ENCODE measurements at regions not wholly inside any gene's neighbourhood (a gene's known extent, or its start where the extent isn't known, plus 50 kb on each side); places are given as distances from the start of the nearest gene placed in this dataset.
"Not testable (repeated sequence)": the region's sequence is repeated elsewhere in the genome, so short reads cannot be mapped to it uniquely, and the experiment has no call there.

- DNase-seq (ENCODE audit: low read depth) = no peak
Measured at GRCh38 chr2:180291552-180292421, 284.7 kb upstream of the CWC22 start.

- no peak for DNase-seq (ENCODE audit: low read depth)
Measured at GRCh38 chr2:180291060-180291459, 284.0 kb upstream of the CWC22 start.

- DNase-seq (ENCODE audit: low read depth) = no peak
Measured at GRCh38 chr2:180289627-180290026, 282.5 kb upstream of the CWC22 start.

- DNase-seq (ENCODE audit: low read depth) = no peak
Measured at GRCh38 chr2:180279581-180279980, 272.5 kb upstream of the CWC22 start.

- no peak for DNase-seq (ENCODE audit: low read depth)
Measured at GRCh38 chr2:180276733-180277132, 269.6 kb upstream of the CWC22 start.

- no peak for DNase-seq (ENCODE audit: low read depth)
Measured at GRCh38 chr2:180268006-180268405, 260.9 kb upstream of the CWC22 start.

GRCh38 chr2:180261976-180262375 lies 254.9 kb upstream of the CWC22 start:
- no peak for DNase-seq (ENCODE audit: low read depth)

- DNase-seq (ENCODE audit: low read depth) = no peak
Measured at GRCh38 chr2:180258579-180258978, 251.5 kb upstream of the CWC22 start.

- no peak for DNase-seq (ENCODE audit: low read depth)
Measured at GRCh38 chr2:180258041-180258537, 251.0 kb upstream of the CWC22 start.

GRCh38 chr2:180257247-180257646 lies 250.2 kb upstream of the CWC22 start:
- DNase-seq (ENCODE audit: low read depth) = no peak

GRCh38 chr2:180255981-180256380 lies 248.9 kb upstream of the CWC22 start:
- DNase-seq (ENCODE audit: low read depth) = no peak

GRCh38 chr2:180254872-180255271 lies 247.8 kb upstream of the CWC22 start:
- no peak for DNase-seq (ENCODE audit: low read depth)

GRCh38 chr2:180247658-180248057 lies 240.6 kb upstream of the CWC22 start:
- DNase-seq (ENCODE audit: low read depth) = no peak

GRCh38 chr2:180246268-180246667 lies 239.2 kb upstream of the CWC22 start:
- DNase-seq (ENCODE audit: low read depth) = no peak

- DNase-seq (ENCODE audit: low read depth) = no peak
Measured at GRCh38 chr2:180240774-180241173, 233.7 kb upstream of the CWC22 start.

GRCh38 chr2:180238729-180239128 lies 231.6 kb upstream of the CWC22 start:
- DNase-seq (ENCODE audit: low read depth) = no peak

GRCh38 chr2:180236061-180236460 lies 229.0 kb upstream of the CWC22 start:
- DNase-seq (ENCODE audit: low read depth) = not testable (repeated sequence)

GRCh38 chr2:180235506-180235905 lies 228.4 kb upstream of the CWC22 start:
- DNase-seq (ENCODE audit: low read depth) = not testable (repeated sequence)

- DNase-seq (ENCODE audit: low read depth) = not testable (repeated sequence)
Measured at GRCh38 chr2:180234991-180235390, 227.9 kb upstream of the CWC22 start.

- no peak for DNase-seq (ENCODE audit: low read depth)
Measured at GRCh38 chr2:180231015-180231414, 223.9 kb upstream of the CWC22 start.

GRCh38 chr2:180227461-180227860 lies 220.4 kb upstream of the CWC22 start:
- no peak for DNase-seq (ENCODE audit: low read depth)

- DNase-seq (ENCODE audit: low read depth) = no peak
Measured at GRCh38 chr2:180225118-180225517, 218.0 kb upstream of the CWC22 start.

GRCh38 chr2:180222644-180223043 lies 215.5 kb upstream of the CWC22 start:
- no peak for DNase-seq (ENCODE audit: low read depth)

GRCh38 chr2:180219491-180219890 lies 212.4 kb upstream of the CWC22 start:
- DNase-seq (ENCODE audit: low read depth) = no peak
